HCT116 (cell line): ENCODE measurements at regions not wholly inside any gene's neighbourhood (a gene's known extent, or its start where the extent isn't known, plus 50 kb on each side); places are given as distances from the start of the nearest gene placed in this dataset.

Source experiments
- ATAC-seq: fragments of 200-7000 bp; cut with Tn5 transposase; 2 replicates; pipeline ENCODE4 v1.9.1; 2020; ENCODE audit warnings: mild to moderate bottlenecking, moderate library complexity
- BruUV-seq: library from RNA; stranded (reverse); fragments of 400-500 nt; replicated peaks from 2 replicates; lab custom pipeline; 2021; lab: Mats Ljungman, UMichigan
- CTCF ChIA-PET: fragments of 300-600 bp; sonication (Branson Sonifier 250); formaldehyde crosslinking; loops from one replicate; lab custom pipeline; 2021; ENCODE audit warnings: antibody characterized with exemption; lab: Charles Lee
- POLR2A ChIA-PET: fragments of 300-600, 350-600 bp; sonication (Branson Sonifier 250); formaldehyde crosslinking; loops from one replicate; lab custom pipeline; 2021; ENCODE audit warnings: antibody characterized with exemption; lab: Charles Lee
- RAD21 ChIA-PET, 2 experiments: fragments of 300-600 bp; sonication (Branson Sonifier 250); formaldehyde crosslinking; loops; one replicate each; lab custom pipeline; 2023; ENCODE audit warnings: low total read pairs in 2 of 2; ENCODE audit not compliant: uncharacterized antibody in 2 of 2, unreplicated experiment in 2 of 2, low non-redundant PET in 1 of 2; lab: Charles Lee
- DNase-seq: peaks from one replicate; pipeline ENCODE4 v3.0.0-alpha.2; 2010; ENCODE audit warnings: low read depth, low spot score
- H2AFZ ChIP-seq: fragments of 200-600 bp; shearing (Covaris generic), sonication (generic); 2 replicates; pipeline ENCODE4 v1.6.1; 2017; ENCODE audit warnings: low read depth, mixed run types, mixed read lengths, antibody characterized with exemption, low read length; ENCODE audit not compliant: poor library complexity, severe bottlenecking
- H3K27ac ChIP-seq: 2 replicates; pipeline ENCODE4 v1.5.1; 2012; ENCODE audit warnings: low read depth, low read length
- H3K27me3 ChIP-seq: fragments of 200-600 bp; sonication (generic); 2 replicates; pipeline ENCODE4 v1.6.1; 2016; ENCODE audit warnings: mixed run types, low read length, mixed read lengths; ENCODE audit not compliant: insufficient read depth
- H3K36me3 ChIP-seq, 2 experiments: fragments of 200-500 bp in 1 of 2; fragments of 200-600 bp in 1 of 2; sonication (Bioruptor generic) in 1 of 2; sonication (generic) in 1 of 2; 2 replicates each; pipeline versions ENCODE4 v1.5.1 to v1.6.1; 2014 to 2016; ENCODE audit warnings: low read length in 2 of 2, inconsistent platforms in 1 of 2, mixed read lengths in 1 of 2, mixed run types in 1 of 2; ENCODE audit not compliant: insufficient read depth in 2 of 2, control insufficient read depth in 1 of 2
- H3K4me1 ChIP-seq, 2 experiments: fragments of 200-600 bp in 1 of 2; sonication (generic) in 1 of 2; 2 replicates each; pipeline versions ENCODE4 v1.5.1 to v1.6.1; 2012 to 2017; ENCODE audit warnings: low read length in 2 of 2, inconsistent platforms in 1 of 2, mild to moderate bottlenecking in 1 of 2, mixed read lengths in 1 of 2, mixed run types in 1 of 2, moderate library complexity in 1 of 2; ENCODE audit not compliant: insufficient read depth in 2 of 2, control insufficient read depth in 1 of 2
- H3K4me2 ChIP-seq: fragments of 200-600 bp; sonication (generic); 2 replicates; pipeline ENCODE4 v1.6.1; 2017; ENCODE audit warnings: mixed run types, low read length, mixed read lengths
- H3K4me3 ChIP-seq, 2 experiments: fragments of 200-600 bp in 1 of 2; sonication (generic) in 1 of 2; replicated peaks in 1 of 2; 2 replicates each; pipeline ENCODE4 v1.5.1; 2011 to 2016; ENCODE audit warnings: low read length in 2 of 2, control low read depth in 1 of 2, low read depth in 1 of 2, mild to moderate bottlenecking in 1 of 2, mixed read lengths in 1 of 2, mixed run types in 1 of 2
- H3K79me2 ChIP-seq: fragments of 200-600 bp; sonication (generic); 2 replicates; pipeline ENCODE4 v1.6.1; 2017; ENCODE audit warnings: mild to moderate bottlenecking, mixed run types, low read length, moderate library complexity, mixed read lengths; ENCODE audit not compliant: insufficient read depth
- H3K9ac ChIP-seq: fragments of 200-600 bp; sonication (generic); 2 replicates; pipeline ENCODE4 v1.6.1; 2016; ENCODE audit warnings: low read length, mixed read lengths
- H3K9me2 ChIP-seq: fragments of 200-600 bp; sonication (generic), shearing (Covaris generic); 2 replicates; pipeline ENCODE4 v1.6.1; 2017; ENCODE audit warnings: mixed run types, mild to moderate bottlenecking, moderate library complexity; ENCODE audit not compliant: insufficient read depth
- H3K9me3 ChIP-seq, 2 experiments: fragments of 200-500 bp in 1 of 2; fragments of 200-600 bp in 1 of 2; sonication (Bioruptor generic) in 1 of 2; sonication (generic) in 1 of 2; 2 replicates each; pipeline ENCODE4 v1.6.1; 2014 to 2017; ENCODE audit warnings: low read length in 2 of 2, mixed read lengths in 2 of 2, inconsistent platforms in 1 of 2, low read depth in 1 of 2, mild to moderate bottlenecking in 1 of 2, mixed run types in 1 of 2, moderate library complexity in 1 of 2; ENCODE audit not compliant: control insufficient read depth in 1 of 2, insufficient read depth in 1 of 2
- H4K20me1 ChIP-seq: fragments of 200-600 bp; sonication (generic), shearing (Covaris generic); 2 replicates; pipeline ENCODE4 v1.6.1; 2017; ENCODE audit warnings: mixed run types, mild to moderate bottlenecking, moderate library complexity; ENCODE audit not compliant: insufficient read depth
- CEBPB ChIP-seq: IDR thresholded peaks from 2 replicates; pipeline ENCODE4 v1.6.1; 2012; ENCODE audit warnings: low read depth
- EGR1 ChIP-seq: IDR thresholded peaks from 2 replicates; pipeline ENCODE4 v1.6.1; 2012; ENCODE audit warnings: low read depth
- EZH2 ChIP-seq: fragments of 200-600 bp; sonication (generic); IDR thresholded peaks from 2 replicates; pipeline ENCODE4 v1.6.1; 2017; ENCODE audit warnings: antibody characterized with exemption, mixed run types
- EZH2phosphoT487 ChIP-seq: fragments of 200-600 bp; IDR thresholded peaks from 2 replicates; pipeline ENCODE4 v1.6.1; 2018; ENCODE audit warnings: antibody characterized with exemption, borderline replicate concordance
- JUND ChIP-seq: IDR thresholded peaks from 2 replicates; pipeline ENCODE4 v1.6.1; 2012
- POLR2A ChIP-seq: IDR thresholded peaks from 2 replicates; pipeline ENCODE4 v1.7.0; 2011; ENCODE audit warnings: borderline replicate concordance; ENCODE audit not compliant: insufficient read depth, insufficient read length; ENCODE audit errors: extremely low read depth
- POLR2AphosphoS5 ChIP-seq: IDR thresholded peaks from 2 replicates; pipeline ENCODE4 v1.6.1; 2011; ENCODE audit warnings: mild to moderate bottlenecking, low read depth, low read length, moderate library complexity
- RAD21 ChIP-seq: IDR thresholded peaks from 2 replicates; pipeline ENCODE4 v1.6.1; 2012; ENCODE audit warnings: low read depth, mild to moderate bottlenecking
- SP1 ChIP-seq: IDR thresholded peaks from 2 replicates; pipeline ENCODE4 v1.6.1; 2012; ENCODE audit warnings: low read depth
- TCF7L2 ChIP-seq: IDR thresholded peaks from 2 replicates; pipeline ENCODE4 v1.7.0; 2011; ENCODE audit warnings: borderline replicate concordance, inconsistent platforms; ENCODE audit not compliant: insufficient read depth, insufficient read length; ENCODE audit errors: extremely low read depth
- ZBTB33 ChIP-seq: IDR thresholded peaks from 2 replicates; pipeline ENCODE4 v1.6.1; 2011; ENCODE audit warnings: mild to moderate bottlenecking, low read length, moderate library complexity; ENCODE audit not compliant: insufficient replicate concordance; ENCODE audit errors: extremely low read depth
- ZNF274 ChIP-seq: fragments of 200-500 bp; sonication (Bioruptor generic); IDR thresholded peaks from 2 replicates; pipeline ENCODE4 v1.6.1; 2014; ENCODE audit warnings: mild to moderate bottlenecking, low read depth, low read length, inconsistent platforms
- intact Hi-C: fragments of 100-400 bp; cut with micrococcal nuclease; formaldehyde crosslinking; loops from 2 replicates; pipeline ENCODE4 v1.10.0; 2022
- TF ChIP-seq, protein P1 (sequence below), 3 experiments: fragments of 200-600 bp in 1 of 3; sonication (generic) in 1 of 3; IDR thresholded peaks in 2 of 3; conservative IDR thresholded peaks in 1 of 3; 2 replicates each; pipeline ENCODE4 v1.5.1; 2012 to 2017; ENCODE audit warnings: low read depth in 2 of 3, low read length in 2 of 3, antibody characterized with exemption in 1 of 3, borderline replicate concordance in 1 of 3, control low read depth in 1 of 3, mild to moderate bottlenecking in 1 of 3, mixed read lengths in 1 of 3, mixed run types in 1 of 3, moderate library complexity in 1 of 3; ENCODE audit not compliant: insufficient read depth in 1 of 3

DNA sequence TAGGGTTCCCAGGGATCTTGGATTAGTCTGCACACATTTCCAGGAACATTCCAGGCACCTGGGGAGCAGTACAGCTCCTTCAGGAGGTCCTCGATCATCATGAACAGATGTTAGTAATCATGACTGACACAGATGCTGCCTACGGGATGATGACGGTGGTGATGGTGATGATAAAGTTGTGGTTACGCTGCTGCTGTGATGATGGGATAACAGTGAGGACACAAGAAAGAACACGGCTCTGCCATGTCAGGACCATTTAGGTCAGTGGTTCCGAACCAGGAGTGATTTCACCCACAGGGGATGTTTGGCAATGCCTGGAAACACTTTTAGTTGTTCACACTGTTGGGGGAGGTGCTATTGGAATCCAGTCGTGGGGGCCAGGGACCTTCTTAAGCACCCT is 1193.0 kb downstream of the UQCRFS1 start:
- H3K4me2 ChIP-seq, result no peak overlapping the region
- no peak overlapping the region for H3K4me3 ChIP-seq
- no peaks in the 10 kb centered on the region for H4K20me1 ChIP-seq
- ChIA-PET RAD21 (no interaction called here), POLR2A (no interaction called here), CTCF (no interaction called here)
- DNase-seq (no peak), ATAC-seq (no peak)
- no peaks in the 10 kb centered on the region for H3K79me2 ChIP-seq
- H3K4me1 ChIP-seq, result no peaks in the 10 kb centered on the region
- BruUV-seq, result no TSS peak
- peaks cover 0 to 30% of the 10 kb centered on the region in 2 experiments; a peak in 2 of 4 replicates for H3K9me3 ChIP-seq
- no peaks in the 10 kb centered on the region for H3K9me2 ChIP-seq
- TF ChIP-seq ZBTB33 (no peak), EZH2phosphoT487 (no peak), EGR1 (no peak), TCF7L2 (no peak), CEBPB (no peak), SP1 (no peak), ZNF274 (no peak), POLR2A (no peak), EZH2 (no peak)
- no peak overlapping the region for H2AFZ ChIP-seq
- no peak overlapping the region for H3K9ac ChIP-seq
- no peaks in the 10 kb centered on the region for H3K36me3 ChIP-seq
- intact Hi-C loops, result no loop called here
- H3K27me3 ChIP-seq, result no peaks in the 10 kb centered on the region
- no peak overlapping the region for H3K27ac ChIP-seq

DNA sequence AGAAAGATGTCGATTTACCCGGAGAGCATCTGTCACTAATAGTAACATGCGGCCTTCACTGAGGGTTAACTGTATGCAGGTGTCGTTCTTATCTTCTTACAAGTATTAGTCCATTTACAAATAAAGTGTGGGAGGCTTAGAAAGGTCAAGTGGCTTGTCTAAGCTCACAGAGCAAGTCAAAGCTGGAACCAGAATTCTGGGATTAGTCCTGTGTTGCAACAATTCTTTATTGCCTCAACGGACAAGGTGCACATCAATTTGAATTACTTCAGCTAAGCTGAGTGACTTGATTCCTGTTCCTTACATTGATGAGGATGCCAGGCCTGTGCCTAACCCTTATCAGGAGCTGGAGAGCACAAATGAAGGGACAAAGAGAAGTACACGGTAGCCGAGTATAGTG is 1193.6 kb downstream of the UQCRFS1 start:
- ChIA-PET CTCF (no interaction called here), POLR2A (no interaction called here), RAD21 (no interaction called here)
- H4K20me1 ChIP-seq, result no peaks in the 10 kb centered on the region
- no peak overlapping the region for H2AFZ ChIP-seq
- H3K9me3 ChIP-seq, result peaks cover 0 to 29% of the 10 kb centered on the region in 2 experiments; a peak in 2 of 4 replicates
- no peak overlapping the region for H3K4me2 ChIP-seq
- intact Hi-C loops, result no loop called here
- no peak overlapping the region for H3K4me3 ChIP-seq
- DNase-seq (no peak), ATAC-seq (no peak)
- H3K36me3 ChIP-seq, result no peaks in the 10 kb centered on the region
- no peaks in the 10 kb centered on the region for H3K79me2 ChIP-seq
- H3K27ac ChIP-seq, result no peak overlapping the region
- TF ChIP-seq SP1, result no peak
- TF ChIP-seq RAD21, result no peak
- no peak for TF ChIP-seq JUND
- TF ChIP-seq EZH2, result no peak
- TF ChIP-seq, protein P1, sequence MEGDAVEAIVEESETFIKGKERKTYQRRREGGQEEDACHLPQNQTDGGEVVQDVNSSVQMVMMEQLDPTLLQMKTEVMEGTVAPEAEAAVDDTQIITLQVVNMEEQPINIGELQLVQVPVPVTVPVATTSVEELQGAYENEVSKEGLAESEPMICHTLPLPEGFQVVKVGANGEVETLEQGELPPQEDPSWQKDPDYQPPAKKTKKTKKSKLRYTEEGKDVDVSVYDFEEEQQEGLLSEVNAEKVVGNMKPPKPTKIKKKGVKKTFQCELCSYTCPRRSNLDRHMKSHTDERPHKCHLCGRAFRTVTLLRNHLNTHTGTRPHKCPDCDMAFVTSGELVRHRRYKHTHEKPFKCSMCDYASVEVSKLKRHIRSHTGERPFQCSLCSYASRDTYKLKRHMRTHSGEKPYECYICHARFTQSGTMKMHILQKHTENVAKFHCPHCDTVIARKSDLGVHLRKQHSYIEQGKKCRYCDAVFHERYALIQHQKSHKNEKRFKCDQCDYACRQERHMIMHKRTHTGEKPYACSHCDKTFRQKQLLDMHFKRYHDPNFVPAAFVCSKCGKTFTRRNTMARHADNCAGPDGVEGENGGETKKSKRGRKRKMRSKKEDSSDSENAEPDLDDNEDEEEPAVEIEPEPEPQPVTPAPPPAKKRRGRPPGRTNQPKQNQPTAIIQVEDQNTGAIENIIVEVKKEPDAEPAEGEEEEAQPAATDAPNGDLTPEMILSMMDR (IDR thresholded peaks at IDR 0.05 in 2 of 3, conservative IDR thresholded peaks at IDR 0.05 in 1 of 3; ENCODE audit: borderline replicate concordance in 1 of 3, insufficient read depth in 1 of 3, low read depth in 2 of 3, low read length in 2 of 3), result no peak
- no peak for TF ChIP-seq POLR2AphosphoS5
- no peaks in the 10 kb centered on the region for H3K4me1 ChIP-seq
- no TSS peak for BruUV-seq
- H3K9me2 ChIP-seq, result no peaks in the 10 kb centered on the region
- H3K27me3 ChIP-seq, result no peaks in the 10 kb centered on the region
- H3K9ac ChIP-seq, result no peak overlapping the region
